K562 (cell line): ENCODE measurements at regions not wholly inside any gene's neighbourhood (a gene's known extent, or its start where the extent isn't known, plus 50 kb on each side); places are given as distances from the start of the nearest gene placed in this dataset.

Source experiments
- HNRNPH1 ChIP-seq: fragments of 200-400 bp; formaldehyde crosslinking; optimal IDR thresholded peaks from 2 replicates; pipeline ENCODE3; 2017; ENCODE audit warnings: low read depth, mild to moderate bottlenecking, low read length, moderate library complexity
- ZNF778 ChIP-seq: fragments of 450-650 bp; formaldehyde crosslinking; IDR thresholded peaks from 2 replicates; pipeline ENCODE4 v1.4.0; 2020; ENCODE audit warnings: mild to moderate bottlenecking, moderate library complexity
- TF ChIP-seq, protein P1 (sequence below): sonication (generic); formaldehyde crosslinking; IDR thresholded peaks from 2 replicates; pipeline ENCODE4 v1.8.1; 2023; ENCODE audit warnings: mild to moderate bottlenecking, missing genetic modification reagents
- TF ChIP-seq, protein P2 (sequence below): fragments of 250-450 bp; sonication (Bioruptor Pico); IDR thresholded peaks from 2 replicates; pipeline ENCODE4 v1.4.0; 2020
- TF ChIP-seq, protein P3 (sequence below): fragments of 450-650 bp; formaldehyde crosslinking; IDR thresholded peaks from 2 replicates; pipeline ENCODE4 v1.4.0; 2022; ENCODE audit warnings: missing genetic modification characterization
- TF ChIP-seq, protein P4 (sequence below): sonication (generic); formaldehyde crosslinking; IDR thresholded peaks from 2 replicates; pipeline ENCODE4 v1.5.0; 2020; ENCODE audit warnings: missing genetic modification reagents

DNA sequence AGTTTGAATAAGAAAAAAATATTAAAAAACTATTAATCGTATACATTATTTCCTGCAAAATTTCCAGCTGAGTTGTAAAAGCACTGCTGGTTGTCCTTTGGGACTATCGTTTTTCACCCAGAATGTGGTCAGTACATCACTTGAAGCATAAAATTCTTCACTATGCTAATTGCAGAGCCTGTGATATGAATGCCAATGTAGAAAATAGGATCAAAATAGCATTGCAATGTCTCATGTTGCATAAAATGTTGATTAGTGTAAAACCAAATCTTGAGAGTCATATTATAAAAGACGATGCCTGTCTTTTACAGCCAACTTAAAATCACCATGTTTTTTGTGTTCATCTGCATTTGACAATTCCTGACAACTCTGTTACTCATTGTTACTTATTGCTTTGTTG, 207.7 kb downstream of the MMUT start (continued):
- TF ChIP-seq, protein P1, sequence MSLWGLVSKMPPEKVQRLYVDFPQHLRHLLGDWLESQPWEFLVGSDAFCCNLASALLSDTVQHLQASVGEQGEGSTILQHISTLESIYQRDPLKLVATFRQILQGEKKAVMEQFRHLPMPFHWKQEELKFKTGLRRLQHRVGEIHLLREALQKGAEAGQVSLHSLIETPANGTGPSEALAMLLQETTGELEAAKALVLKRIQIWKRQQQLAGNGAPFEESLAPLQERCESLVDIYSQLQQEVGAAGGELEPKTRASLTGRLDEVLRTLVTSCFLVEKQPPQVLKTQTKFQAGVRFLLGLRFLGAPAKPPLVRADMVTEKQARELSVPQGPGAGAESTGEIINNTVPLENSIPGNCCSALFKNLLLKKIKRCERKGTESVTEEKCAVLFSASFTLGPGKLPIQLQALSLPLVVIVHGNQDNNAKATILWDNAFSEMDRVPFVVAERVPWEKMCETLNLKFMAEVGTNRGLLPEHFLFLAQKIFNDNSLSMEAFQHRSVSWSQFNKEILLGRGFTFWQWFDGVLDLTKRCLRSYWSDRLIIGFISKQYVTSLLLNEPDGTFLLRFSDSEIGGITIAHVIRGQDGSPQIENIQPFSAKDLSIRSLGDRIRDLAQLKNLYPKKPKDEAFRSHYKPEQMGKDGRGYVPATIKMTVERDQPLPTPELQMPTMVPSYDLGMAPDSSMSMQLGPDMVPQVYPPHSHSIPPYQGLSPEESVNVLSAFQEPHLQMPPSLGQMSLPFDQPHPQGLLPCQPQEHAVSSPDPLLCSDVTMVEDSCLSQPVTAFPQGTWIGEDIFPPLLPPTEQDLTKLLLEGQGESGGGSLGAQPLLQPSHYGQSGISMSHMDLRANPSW (CRISPR knock-in tag): no peak
- TF ChIP-seq ZNF778 (CRISPR knock-in tag) (no peak), HNRNPH1 (no peak)
- TF ChIP-seq, protein P2, sequence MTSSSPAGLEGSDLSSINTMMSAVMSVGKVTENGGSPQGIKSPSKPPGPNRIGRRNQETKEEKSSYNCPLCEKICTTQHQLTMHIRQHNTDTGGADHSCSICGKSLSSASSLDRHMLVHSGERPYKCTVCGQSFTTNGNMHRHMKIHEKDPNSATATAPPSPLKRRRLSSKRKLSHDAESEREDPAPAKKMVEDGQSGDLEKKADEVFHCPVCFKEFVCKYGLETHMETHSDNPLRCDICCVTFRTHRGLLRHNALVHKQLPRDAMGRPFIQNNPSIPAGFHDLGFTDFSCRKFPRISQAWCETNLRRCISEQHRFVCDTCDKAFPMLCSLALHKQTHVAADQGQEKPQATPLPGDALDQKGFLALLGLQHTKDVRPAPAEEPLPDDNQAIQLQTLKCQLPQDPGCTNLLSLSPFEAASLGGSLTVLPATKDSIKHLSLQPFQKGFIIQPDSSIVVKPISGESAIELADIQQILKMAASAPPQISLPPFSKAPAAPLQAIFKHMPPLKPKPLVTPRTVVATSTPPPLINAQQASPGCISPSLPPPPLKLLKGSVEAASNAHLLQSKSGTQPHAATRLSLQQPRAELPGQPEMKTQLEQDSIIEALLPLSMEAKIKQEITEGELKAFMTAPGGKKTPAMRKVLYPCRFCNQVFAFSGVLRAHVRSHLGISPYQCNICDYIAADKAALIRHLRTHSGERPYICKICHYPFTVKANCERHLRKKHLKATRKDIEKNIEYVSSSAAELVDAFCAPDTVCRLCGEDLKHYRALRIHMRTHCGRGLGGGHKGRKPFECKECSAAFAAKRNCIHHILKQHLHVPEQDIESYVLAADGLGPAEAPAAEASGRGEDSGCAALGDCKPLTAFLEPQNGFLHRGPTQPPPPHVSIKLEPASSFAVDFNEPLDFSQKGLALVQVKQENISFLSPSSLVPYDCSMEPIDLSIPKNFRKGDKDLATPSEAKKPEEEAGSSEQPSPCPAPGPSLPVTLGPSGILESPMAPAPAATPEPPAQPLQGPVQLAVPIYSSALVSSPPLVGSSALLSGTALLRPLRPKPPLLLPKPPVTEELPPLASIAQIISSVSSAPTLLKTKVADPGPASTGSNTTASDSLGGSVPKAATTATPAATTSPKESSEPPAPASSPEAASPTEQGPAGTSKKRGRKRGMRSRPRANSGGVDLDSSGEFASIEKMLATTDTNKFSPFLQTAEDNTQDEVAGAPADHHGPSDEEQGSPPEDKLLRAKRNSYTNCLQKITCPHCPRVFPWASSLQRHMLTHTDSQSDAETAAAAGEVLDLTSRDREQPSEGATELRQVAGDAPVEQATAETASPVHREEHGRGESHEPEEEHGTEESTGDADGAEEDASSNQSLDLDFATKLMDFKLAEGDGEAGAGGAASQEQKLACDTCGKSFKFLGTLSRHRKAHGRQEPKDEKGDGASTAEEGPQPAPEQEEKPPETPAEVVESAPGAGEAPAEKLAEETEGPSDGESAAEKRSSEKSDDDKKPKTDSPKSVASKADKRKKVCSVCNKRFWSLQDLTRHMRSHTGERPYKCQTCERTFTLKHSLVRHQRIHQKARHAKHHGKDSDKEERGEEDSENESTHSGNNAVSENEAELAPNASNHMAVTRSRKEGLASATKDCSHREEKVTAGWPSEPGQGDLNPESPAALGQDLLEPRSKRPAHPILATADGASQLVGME (CRISPR knock-in tag): no peak
- TF ChIP-seq, protein P3, sequence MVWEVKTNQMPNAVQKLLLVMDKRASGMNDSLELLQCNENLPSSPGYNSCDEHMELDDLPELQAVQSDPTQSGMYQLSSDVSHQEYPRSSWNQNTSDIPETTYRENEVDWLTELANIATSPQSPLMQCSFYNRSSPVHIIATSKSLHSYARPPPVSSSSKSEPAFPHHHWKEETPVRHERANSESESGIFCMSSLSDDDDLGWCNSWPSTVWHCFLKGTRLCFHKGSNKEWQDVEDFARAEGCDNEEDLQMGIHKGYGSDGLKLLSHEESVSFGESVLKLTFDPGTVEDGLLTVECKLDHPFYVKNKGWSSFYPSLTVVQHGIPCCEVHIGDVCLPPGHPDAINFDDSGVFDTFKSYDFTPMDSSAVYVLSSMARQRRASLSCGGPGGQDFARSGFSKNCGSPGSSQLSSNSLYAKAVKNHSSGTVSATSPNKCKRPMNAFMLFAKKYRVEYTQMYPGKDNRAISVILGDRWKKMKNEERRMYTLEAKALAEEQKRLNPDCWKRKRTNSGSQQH: no peak
- TF ChIP-seq, protein P4, sequence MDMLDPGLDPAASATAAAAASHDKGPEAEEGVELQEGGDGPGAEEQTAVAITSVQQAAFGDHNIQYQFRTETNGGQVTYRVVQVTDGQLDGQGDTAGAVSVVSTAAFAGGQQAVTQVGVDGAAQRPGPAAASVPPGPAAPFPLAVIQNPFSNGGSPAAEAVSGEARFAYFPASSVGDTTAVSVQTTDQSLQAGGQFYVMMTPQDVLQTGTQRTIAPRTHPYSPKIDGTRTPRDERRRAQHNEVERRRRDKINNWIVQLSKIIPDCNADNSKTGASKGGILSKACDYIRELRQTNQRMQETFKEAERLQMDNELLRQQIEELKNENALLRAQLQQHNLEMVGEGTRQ (CRISPR knock-in tag): no peak
